Thyroid gland (tissue), 4 donors: ENCODE measurements at regions not wholly inside any gene's neighbourhood (a gene's known extent, or its start where the extent isn't known, plus 50 kb on each side); places are given as distances from the start of the nearest gene placed in this dataset.

Experiments used
- CTCF ChIP-seq, 6 experiments: fragments of 200-600 bp in 3 of 6; fragments of 450-650 bp in 3 of 6; sonication (generic) in 3 of 6; IDR thresholded peaks; one replicate each; pipeline ENCODE4 v1.5.1; 2016 to 2019; ENCODE audit warnings: antibody characterized with exemption in 6 of 6, mild to moderate bottlenecking in 2 of 6, inconsistent platforms in 1 of 6, moderate library complexity in 1 of 6
- POLR2A ChIP-seq, 2 donors: fragments of 450-650 bp; IDR thresholded peaks; one replicate each; pipeline ENCODE4 v1.6.1; 2017; ENCODE audit warnings: antibody characterized with exemption in 2 of 2, mild to moderate bottlenecking in 2 of 2, moderate library complexity in 1 of 2

- TF ChIP-seq CTCF (IDR thresholded peaks at IDR 0.05) (no peak), POLR2A (IDR thresholded peaks at IDR 0.05) (no peak)
Measured at GRCh38 chr15:62649793-62650420, 392.6 kb upstream of the TPM1 start.
